GM23338 (cell line): ENCODE measurements at regions not wholly inside any gene's neighbourhood (a gene's known extent, or its start where the extent isn't known, plus 50 kb on each side); places are given as distances from the start of the nearest gene placed in this dataset.

Experiments used
- ATAC-seq: fragments of 200-7000 bp; cut with Tn5 transposase; 3 replicates; pipeline ENCODE4 v1.9.1; 2020
- DNase-seq: peaks from one replicate; pipeline ENCODE4 v3.0.0-alpha.2; 2015; ENCODE audit warnings: low spot score
- H2AFZ ChIP-seq: fragments of 200-600 bp; sonication (generic); 2 replicates; pipeline ENCODE4 v1.8.0; 2016; ENCODE audit warnings: antibody characterized with exemption, mild to moderate bottlenecking, moderate library complexity
- H3F3A ChIP-seq: fragments of 200-600 bp; sonication (generic); replicated peaks from 2 replicates; pipeline ENCODE4 v1.8.0; 2017; ENCODE audit warnings: antibody characterized with exemption, mixed run types, low read depth
- H3K27ac ChIP-seq: fragments of 200-600 bp; sonication (generic); 2 replicates; pipeline ENCODE4 v1.6.1; 2016; ENCODE audit warnings: low read depth
- H3K27me3 ChIP-seq: fragments of 200-600 bp; sonication (generic); 2 replicates; pipeline ENCODE4 v1.8.0; 2016; ENCODE audit warnings: mild to moderate bottlenecking, mixed run types, moderate library complexity; ENCODE audit not compliant: insufficient read depth
- H3K36me3 ChIP-seq: fragments of 200-600 bp; sonication (generic); 2 replicates; pipeline ENCODE4 v1.8.0; 2016; ENCODE audit warnings: mild to moderate bottlenecking; ENCODE audit not compliant: insufficient read depth
- H3K4me1 ChIP-seq: fragments of 200-600 bp; sonication (generic); 2 replicates; pipeline ENCODE4 v1.8.0; 2016; ENCODE audit warnings: mild to moderate bottlenecking, moderate library complexity; ENCODE audit not compliant: insufficient read depth
- H3K4me2 ChIP-seq: fragments of 200-600 bp; sonication (generic); 2 replicates; pipeline ENCODE4 v1.7.1; 2017; ENCODE audit warnings: mixed run types
- H3K4me3 ChIP-seq: fragments of 200-600 bp; sonication (generic); 2 replicates; pipeline ENCODE4 v1.6.1; 2016; ENCODE audit warnings: mixed run types
- H3K79me2 ChIP-seq: fragments of 200-600 bp; sonication (generic); replicated peaks from 2 replicates; pipeline ENCODE4 v1.8.0; 2017; ENCODE audit warnings: mild to moderate bottlenecking; ENCODE audit not compliant: insufficient read depth
- H3K9me2 ChIP-seq: fragments of 200-600 bp; sonication (generic); 2 replicates; pipeline ENCODE4 v1.8.0; 2017; ENCODE audit not compliant: insufficient read depth
- H4K20me1 ChIP-seq: fragments of 200-600 bp; sonication (generic); replicated peaks from 2 replicates; pipeline ENCODE4 v1.8.0; 2017; ENCODE audit warnings: mild to moderate bottlenecking; ENCODE audit not compliant: insufficient read depth
- H3K27ac Mint-ChIP-seq: 2 replicates; pipeline ENCODE4 v1.8.0; 2020; ENCODE audit warnings: inconsistent platforms, mild to moderate bottlenecking, moderate library complexity, mixed read lengths
- H3K27me3 Mint-ChIP-seq: 3 replicates; pipeline ENCODE4 v1.8.0; 2022; ENCODE audit warnings: low read depth, mild to moderate bottlenecking, moderate library complexity, mixed read lengths, inconsistent platforms; ENCODE audit not compliant: insufficient read depth, poor library complexity
- H3K36me3 Mint-ChIP-seq: 3 replicates; pipeline ENCODE4 v1.8.0; 2021; ENCODE audit warnings: low read depth, mild to moderate bottlenecking, inconsistent platforms, moderate library complexity, mixed read lengths
- H3K4me1 Mint-ChIP-seq: 3 replicates; pipeline ENCODE4 v1.8.0; 2020; ENCODE audit warnings: mild to moderate bottlenecking, inconsistent platforms, mixed read lengths
- H3K4me3 Mint-ChIP-seq: 3 replicates; pipeline ENCODE4 v1.8.0; 2021; ENCODE audit warnings: moderate library complexity, mild to moderate bottlenecking, inconsistent platforms, mixed read lengths
- H3K9me3 Mint-ChIP-seq: 3 replicates; pipeline ENCODE4 v1.8.0; 2020; ENCODE audit warnings: moderate library complexity, mild to moderate bottlenecking, inconsistent platforms, mixed read lengths
- CREB1 ChIP-seq: fragments of 250-450 bp; sonication (Bioruptor Pico); IDR thresholded peaks from 2 replicates; pipeline ENCODE4 v1.5.0; 2020; ENCODE audit warnings: low read depth, mild to moderate bottlenecking, moderate library complexity
- EZH2 ChIP-seq: fragments of 200-600 bp; sonication (generic); IDR thresholded peaks from one replicate; pipeline ENCODE4 v1.8.0; 2017; ENCODE audit warnings: antibody characterized with exemption, mild to moderate bottlenecking, low read depth; ENCODE audit not compliant: unreplicated experiment
- EZH2phosphoT487 ChIP-seq: fragments of 200-600 bp; sonication (generic); IDR thresholded peaks from one replicate; pipeline ENCODE4 v1.8.1; 2018; ENCODE audit warnings: antibody characterized with exemption; ENCODE audit not compliant: unreplicated experiment
- JUNB ChIP-seq: IDR thresholded peaks from one replicate; pipeline ENCODE4 v1.6.1; 2016; ENCODE audit warnings: antibody characterized with exemption; ENCODE audit not compliant: unreplicated experiment
- NANOG ChIP-seq: IDR thresholded peaks from 2 replicates; pipeline ENCODE4 v1.6.1; 2016; ENCODE audit warnings: antibody characterized with exemption, borderline replicate concordance
- POLR2AphosphoS5 ChIP-seq: IDR thresholded peaks from 2 replicates; pipeline ENCODE4 v1.6.1; 2016; ENCODE audit warnings: antibody characterized with exemption, low read depth
- REST ChIP-seq: IDR thresholded peaks from one replicate; pipeline ENCODE4 v1.6.1; 2018; ENCODE audit warnings: antibody characterized with exemption; ENCODE audit not compliant: unreplicated experiment
- STAT1 ChIP-seq: IDR thresholded peaks from one replicate; pipeline ENCODE4 v1.6.1; 2016; ENCODE audit warnings: antibody characterized with exemption; ENCODE audit not compliant: unreplicated experiment
- ZNF114 ChIP-seq: fragments of 250-450 bp; sonication (Bioruptor Pico); IDR thresholded peaks from 2 replicates; pipeline ENCODE4 v1.5.0; 2020; ENCODE audit warnings: mild to moderate bottlenecking, moderate library complexity
- ZNF331 ChIP-seq: fragments of 250-450 bp; sonication (Bioruptor Pico); IDR thresholded peaks from 2 replicates; pipeline ENCODE4 v1.5.0; 2020; ENCODE audit warnings: low read depth, mild to moderate bottlenecking, moderate library complexity
- TF ChIP-seq, protein P1 (sequence below): IDR thresholded peaks from 2 replicates; pipeline ENCODE4 v1.6.1; 2016; ENCODE audit warnings: antibody characterized with exemption
- TF ChIP-seq, protein P2 (sequence below), 2 experiments: fragments of 200-600 bp in 1 of 2; sonication (generic) in 1 of 2; conservative IDR thresholded peaks; 2 replicates each; pipeline versions ENCODE4 v1.5.1 to v1.6.1; 2016 to 2017; ENCODE audit warnings: antibody characterized with exemption in 2 of 2, low read depth in 2 of 2, mild to moderate bottlenecking in 2 of 2, moderate library complexity in 1 of 2
- TF ChIP-seq, protein P3 (sequence below): fragments of 250-450 bp; sonication (Bioruptor Pico); IDR thresholded peaks from 2 replicates; pipeline ENCODE4 v1.5.0; 2020; ENCODE audit warnings: mild to moderate bottlenecking, moderate library complexity

GRCh38 chr15:29392358-29392757 is 122.7 kb upstream of the NSMCE3 start:
- no peak for ATAC-seq
- H2AFZ ChIP-seq, result no peak overlapping the region
- no peaks in the 10 kb centered on the region for H3K79me2 ChIP-seq
- Mint-ChIP-seq H3K4me1 (no peaks in the 10 kb centered on the region), H3K27ac (no peak overlapping the region), H3K9me3 (peaks cover 12% of the 10 kb centered on the region), H3K36me3 (peaks cover 5% of the 10 kb centered on the region; the same call in 1 of the 3 replicates), H3K4me3 (no peak overlapping the region), H3K27me3 (peaks cover 2% of the 10 kb centered on the region)
- H3F3A ChIP-seq, result no peaks in the 10 kb centered on the region
- DNase-seq, result no peak
- H3K4me3 ChIP-seq, result no peak overlapping the region
- H4K20me1 ChIP-seq, result no peaks in the 10 kb centered on the region
- H3K27me3 ChIP-seq, result no peaks in the 10 kb centered on the region
- no peak overlapping the region for H3K27ac ChIP-seq
- no peaks in the 10 kb centered on the region for H3K4me1 ChIP-seq
- H3K4me2 ChIP-seq, result no peak overlapping the region
- no peaks in the 10 kb centered on the region for H3K36me3 ChIP-seq
- peaks cover 7% of the 10 kb centered on the region; the same call in 1 of the 2 replicates for H3K9me2 ChIP-seq
- TF ChIP-seq EZH2, result no peak
- no peak for TF ChIP-seq ZNF114 (CRISPR knock-in tag)
- no peak for TF ChIP-seq CREB1 (CRISPR knock-in tag)
- TF ChIP-seq, protein P1, sequence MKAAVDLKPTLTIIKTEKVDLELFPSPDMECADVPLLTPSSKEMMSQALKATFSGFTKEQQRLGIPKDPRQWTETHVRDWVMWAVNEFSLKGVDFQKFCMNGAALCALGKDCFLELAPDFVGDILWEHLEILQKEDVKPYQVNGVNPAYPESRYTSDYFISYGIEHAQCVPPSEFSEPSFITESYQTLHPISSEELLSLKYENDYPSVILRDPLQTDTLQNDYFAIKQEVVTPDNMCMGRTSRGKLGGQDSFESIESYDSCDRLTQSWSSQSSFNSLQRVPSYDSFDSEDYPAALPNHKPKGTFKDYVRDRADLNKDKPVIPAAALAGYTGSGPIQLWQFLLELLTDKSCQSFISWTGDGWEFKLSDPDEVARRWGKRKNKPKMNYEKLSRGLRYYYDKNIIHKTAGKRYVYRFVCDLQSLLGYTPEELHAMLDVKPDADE, result no peak
- TF ChIP-seq, protein P2, sequence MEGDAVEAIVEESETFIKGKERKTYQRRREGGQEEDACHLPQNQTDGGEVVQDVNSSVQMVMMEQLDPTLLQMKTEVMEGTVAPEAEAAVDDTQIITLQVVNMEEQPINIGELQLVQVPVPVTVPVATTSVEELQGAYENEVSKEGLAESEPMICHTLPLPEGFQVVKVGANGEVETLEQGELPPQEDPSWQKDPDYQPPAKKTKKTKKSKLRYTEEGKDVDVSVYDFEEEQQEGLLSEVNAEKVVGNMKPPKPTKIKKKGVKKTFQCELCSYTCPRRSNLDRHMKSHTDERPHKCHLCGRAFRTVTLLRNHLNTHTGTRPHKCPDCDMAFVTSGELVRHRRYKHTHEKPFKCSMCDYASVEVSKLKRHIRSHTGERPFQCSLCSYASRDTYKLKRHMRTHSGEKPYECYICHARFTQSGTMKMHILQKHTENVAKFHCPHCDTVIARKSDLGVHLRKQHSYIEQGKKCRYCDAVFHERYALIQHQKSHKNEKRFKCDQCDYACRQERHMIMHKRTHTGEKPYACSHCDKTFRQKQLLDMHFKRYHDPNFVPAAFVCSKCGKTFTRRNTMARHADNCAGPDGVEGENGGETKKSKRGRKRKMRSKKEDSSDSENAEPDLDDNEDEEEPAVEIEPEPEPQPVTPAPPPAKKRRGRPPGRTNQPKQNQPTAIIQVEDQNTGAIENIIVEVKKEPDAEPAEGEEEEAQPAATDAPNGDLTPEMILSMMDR (conservative IDR thresholded peaks at IDR 0.05; ENCODE audit: low read depth in 2 of 2), result no peak
- TF ChIP-seq EZH2phosphoT487, result no peak
- no peak for TF ChIP-seq REST
- no peak for TF ChIP-seq ZNF331 (CRISPR knock-in tag)
- no peak for TF ChIP-seq JUNB
- TF ChIP-seq, protein P3, sequence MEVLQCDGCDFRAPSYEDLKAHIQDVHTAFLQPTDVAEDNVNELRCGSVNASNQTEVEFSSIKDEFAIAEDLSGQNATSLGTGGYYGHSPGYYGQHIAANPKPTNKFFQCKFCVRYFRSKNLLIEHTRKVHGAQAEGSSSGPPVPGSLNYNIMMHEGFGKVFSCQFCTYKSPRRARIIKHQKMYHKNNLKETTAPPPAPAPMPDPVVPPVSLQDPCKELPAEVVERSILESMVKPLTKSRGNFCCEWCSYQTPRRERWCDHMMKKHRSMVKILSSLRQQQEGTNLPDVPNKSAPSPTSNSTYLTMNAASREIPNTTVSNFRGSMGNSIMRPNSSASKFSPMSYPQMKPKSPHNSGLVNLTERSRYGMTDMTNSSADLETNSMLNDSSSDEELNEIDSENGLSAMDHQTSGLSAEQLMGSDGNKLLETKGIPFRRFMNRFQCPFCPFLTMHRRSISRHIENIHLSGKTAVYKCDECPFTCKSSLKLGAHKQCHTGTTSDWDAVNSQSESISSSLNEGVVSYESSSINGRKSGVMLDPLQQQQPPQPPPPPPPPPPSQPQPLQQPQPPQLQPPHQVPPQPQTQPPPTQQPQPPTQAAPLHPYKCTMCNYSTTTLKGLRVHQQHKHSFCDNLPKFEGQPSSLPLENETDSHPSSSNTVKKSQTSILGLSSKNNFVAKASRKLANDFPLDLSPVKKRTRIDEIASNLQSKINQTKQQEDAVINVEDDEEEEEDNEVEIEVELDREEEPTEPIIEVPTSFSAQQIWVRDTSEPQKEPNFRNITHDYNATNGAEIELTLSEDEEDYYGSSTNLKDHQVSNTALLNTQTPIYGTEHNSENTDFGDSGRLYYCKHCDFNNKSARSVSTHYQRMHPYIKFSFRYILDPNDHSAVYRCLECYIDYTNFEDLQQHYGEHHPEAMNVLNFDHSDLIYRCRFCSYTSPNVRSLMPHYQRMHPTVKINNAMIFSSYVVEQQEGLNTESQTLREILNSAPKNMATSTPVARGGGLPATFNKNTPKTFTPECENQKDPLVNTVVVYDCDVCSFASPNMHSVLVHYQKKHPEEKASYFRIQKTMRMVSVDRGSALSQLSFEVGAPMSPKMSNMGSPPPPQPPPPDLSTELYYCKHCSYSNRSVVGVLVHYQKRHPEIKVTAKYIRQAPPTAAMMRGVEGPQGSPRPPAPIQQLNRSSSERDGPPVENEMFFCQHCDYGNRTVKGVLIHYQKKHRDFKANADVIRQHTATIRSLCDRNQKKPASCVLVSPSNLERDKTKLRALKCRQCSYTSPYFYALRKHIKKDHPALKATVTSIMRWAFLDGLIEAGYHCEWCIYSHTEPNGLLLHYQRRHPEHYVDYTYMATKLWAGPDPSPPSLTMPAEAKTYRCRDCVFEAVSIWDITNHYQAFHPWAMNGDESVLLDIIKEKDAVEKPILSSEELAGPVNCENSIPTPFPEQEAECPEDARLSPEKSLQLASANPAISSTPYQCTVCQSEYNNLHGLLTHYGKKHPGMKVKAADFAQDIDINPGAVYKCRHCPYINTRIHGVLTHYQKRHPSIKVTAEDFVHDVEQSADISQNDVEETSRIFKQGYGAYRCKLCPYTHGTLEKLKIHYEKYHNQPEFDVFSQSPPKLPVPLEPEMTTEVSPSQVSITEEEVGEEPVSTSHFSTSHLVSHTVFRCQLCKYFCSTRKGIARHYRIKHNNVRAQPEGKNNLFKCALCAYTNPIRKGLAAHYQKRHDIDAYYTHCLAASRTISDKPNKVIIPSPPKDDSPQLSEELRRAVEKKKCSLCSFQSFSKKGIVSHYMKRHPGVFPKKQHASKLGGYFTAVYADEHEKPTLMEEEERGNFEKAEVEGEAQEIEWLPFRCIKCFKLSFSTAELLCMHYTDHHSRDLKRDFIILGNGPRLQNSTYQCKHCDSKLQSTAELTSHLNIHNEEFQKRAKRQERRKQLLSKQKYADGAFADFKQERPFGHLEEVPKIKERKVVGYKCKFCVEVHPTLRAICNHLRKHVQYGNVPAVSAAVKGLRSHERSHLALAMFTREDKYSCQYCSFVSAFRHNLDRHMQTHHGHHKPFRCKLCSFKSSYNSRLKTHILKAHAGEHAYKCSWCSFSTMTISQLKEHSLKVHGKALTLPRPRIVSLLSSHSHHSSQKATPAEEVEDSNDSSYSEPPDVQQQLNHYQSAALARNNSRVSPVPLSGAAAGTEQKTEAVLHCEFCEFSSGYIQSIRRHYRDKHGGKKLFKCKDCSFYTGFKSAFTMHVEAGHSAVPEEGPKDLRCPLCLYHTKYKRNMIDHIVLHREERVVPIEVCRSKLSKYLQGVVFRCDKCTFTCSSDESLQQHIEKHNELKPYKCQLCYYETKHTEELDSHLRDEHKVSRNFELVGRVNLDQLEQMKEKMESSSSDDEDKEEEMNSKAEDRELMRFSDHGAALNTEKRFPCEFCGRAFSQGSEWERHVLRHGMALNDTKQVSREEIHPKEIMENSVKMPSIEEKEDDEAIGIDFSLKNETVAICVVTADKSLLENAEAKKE (CRISPR knock-in tag), result no peak
- TF ChIP-seq NANOG, result no peak
- TF ChIP-seq POLR2AphosphoS5, result no peak
- TF ChIP-seq STAT1, result no peak
